Ovary (tissue), 7 donors: ENCODE measurements at regions not wholly inside any gene's neighbourhood (a gene's known extent, or its start where the extent isn't known, plus 50 kb on each side); places are given as distances from the start of the nearest gene placed in this dataset.

ENCODE experiments used
- DNase-seq, 5 donors: peaks; one replicate each; pipeline ENCODE4 v3.0.0-alpha.2; 2019 to 2020
- H3K27ac ChIP-seq, 2 donors: fragments of 200-600 bp; one replicate each; pipeline versions ENCODE4 v1.5.1 to v1.8.0; 2019 to 2022
- H3K27me3 ChIP-seq: fragments of 200-600 bp; one replicate; pipeline ENCODE4 v1.8.0; 2022
- H3K36me3 ChIP-seq: fragments of 200-600 bp; sonication (generic); one replicate; pipeline ENCODE4 v1.5.1; 2019
- H3K4me1 ChIP-seq: one replicate; pipeline ENCODE4 v1.8.1; 2013; ENCODE audit warnings: mild to moderate bottlenecking, moderate library complexity; ENCODE audit not compliant: insufficient read depth
- H3K4me3 ChIP-seq: fragments of 200-600 bp; sonication (generic); one replicate; pipeline ENCODE4 v1.5.1; 2017
- H3K9me3 ChIP-seq, 2 donors: fragments of 200-600 bp in 1 of 2; sonication (generic) in 1 of 2; one replicate each; pipeline versions ENCODE4 v1.5.1 to v1.8.1; 2013 to 2019; ENCODE audit warnings: mild to moderate bottlenecking in 1 of 2, moderate library complexity in 1 of 2
- EP300 ChIP-seq: sonication (generic); formaldehyde crosslinking; IDR thresholded peaks from one replicate; pipeline ENCODE4 v1.6.1; 2017; ENCODE audit warnings: antibody characterized with exemption
- POLR2A ChIP-seq: fragments of 450-650 bp; IDR thresholded peaks from one replicate; pipeline ENCODE4 v1.6.1; 2017; ENCODE audit warnings: antibody characterized with exemption, mild to moderate bottlenecking, moderate library complexity
- WGBS, 3 donors: extraction: QIAGEN DNeasy Blood & Tissue Kit in 1 of 3; methylation state at CpG; one replicate each; pipeline versions ENCODE4 v1.1.5 to v1.1.7; 2013 to 2017; 5-methylcytosine and 5-hydroxymethylcytosine counted together
- intact Hi-C, 4 donors: fragments of 100-400 bp; cut with DNase I; formaldehyde crosslinking; loops; one replicate each; pipeline versions ENCODE4 v1.11.0 to v1.15.1; 2022 to 2023
- TF ChIP-seq, protein P1 (sequence below), 3 donors: fragments of 450-650 bp in 2 of 3; fragments of 200-600 bp in 1 of 3; IDR thresholded peaks; one replicate each; pipeline versions ENCODE4 v1.5.1 to v1.8.0; 2016 to 2022; ENCODE audit warnings: antibody characterized with exemption in 3 of 3, mild to moderate bottlenecking in 1 of 3
- donor health status: DM: no; HTN: no; CAD: no; lungs with moderate emphysema.
- donor health status: DM: no; HTN: no; CAD: no.
- donor health status: Bipolar disorder and iron deficiency.
- donor health status: DM: no; HTN: no; CAD: no.
- donor health status: DM: yes; HTN: yes; CAD: no.

DNA sequence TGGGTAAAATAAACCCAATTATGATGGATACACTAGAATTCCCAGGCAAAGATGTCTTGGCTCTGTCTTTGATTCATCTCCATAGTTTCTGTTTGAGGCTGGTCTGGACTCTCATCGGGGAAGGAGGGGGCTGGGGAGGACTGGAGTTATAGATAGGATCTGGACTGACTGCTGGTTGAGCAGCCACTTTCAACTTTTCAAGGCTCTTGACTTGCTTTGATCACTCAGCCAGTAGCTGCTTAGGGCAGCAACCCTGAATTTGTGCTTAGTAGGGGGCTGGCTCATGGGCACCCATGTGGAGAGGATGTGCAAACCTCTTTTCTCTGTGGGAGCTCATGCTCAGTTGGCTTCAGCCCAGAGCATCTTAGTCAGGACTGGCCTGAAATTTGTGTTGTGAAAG lies 114.0 kb upstream of the NEDD9 start:
- 83 to 89% (median 88%) methylated on average over 1 of the region's 1 CpG for WGBS, 3 donors
- Histone ChIP-seq H3K4me3 (no peak overlapping the region), H3K27ac (no peak overlapping the region), H3K36me3 (no peaks in the 10 kb centered on the region), H3K9me3 (no peaks in the 10 kb centered on the region), H3K4me1 (peaks cover 1% of the 10 kb centered on the region), H3K27me3 (no peaks in the 10 kb centered on the region)
- TF ChIP-seq POLR2A (no peak), EP300 (no peak)
- TF ChIP-seq, protein P1, sequence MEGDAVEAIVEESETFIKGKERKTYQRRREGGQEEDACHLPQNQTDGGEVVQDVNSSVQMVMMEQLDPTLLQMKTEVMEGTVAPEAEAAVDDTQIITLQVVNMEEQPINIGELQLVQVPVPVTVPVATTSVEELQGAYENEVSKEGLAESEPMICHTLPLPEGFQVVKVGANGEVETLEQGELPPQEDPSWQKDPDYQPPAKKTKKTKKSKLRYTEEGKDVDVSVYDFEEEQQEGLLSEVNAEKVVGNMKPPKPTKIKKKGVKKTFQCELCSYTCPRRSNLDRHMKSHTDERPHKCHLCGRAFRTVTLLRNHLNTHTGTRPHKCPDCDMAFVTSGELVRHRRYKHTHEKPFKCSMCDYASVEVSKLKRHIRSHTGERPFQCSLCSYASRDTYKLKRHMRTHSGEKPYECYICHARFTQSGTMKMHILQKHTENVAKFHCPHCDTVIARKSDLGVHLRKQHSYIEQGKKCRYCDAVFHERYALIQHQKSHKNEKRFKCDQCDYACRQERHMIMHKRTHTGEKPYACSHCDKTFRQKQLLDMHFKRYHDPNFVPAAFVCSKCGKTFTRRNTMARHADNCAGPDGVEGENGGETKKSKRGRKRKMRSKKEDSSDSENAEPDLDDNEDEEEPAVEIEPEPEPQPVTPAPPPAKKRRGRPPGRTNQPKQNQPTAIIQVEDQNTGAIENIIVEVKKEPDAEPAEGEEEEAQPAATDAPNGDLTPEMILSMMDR (IDR thresholded peaks at IDR 0.05): no peak
- no peak for DNase-seq
- intact Hi-C loops: no loop called here

DNA sequence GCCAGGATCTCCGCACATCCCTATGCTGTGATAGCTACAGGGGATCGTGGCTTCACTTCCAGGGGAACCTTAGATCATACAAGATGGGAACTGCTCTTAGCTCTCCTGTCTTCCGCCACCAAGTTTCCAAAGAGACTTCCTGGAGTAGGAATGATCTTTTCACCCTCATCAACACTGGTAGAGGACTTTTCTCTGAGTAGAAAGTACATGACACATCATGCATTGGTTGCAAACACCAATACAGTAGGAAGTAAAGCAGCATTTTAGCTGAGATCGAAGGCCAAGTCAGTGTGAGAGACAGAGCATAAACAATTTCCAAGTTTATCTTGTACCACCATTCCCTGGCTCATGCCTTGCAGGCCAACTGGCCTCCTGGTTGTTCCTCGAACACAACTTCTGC lies 113.1 kb upstream of the NEDD9 start:
- intact Hi-C loops: no loop called here
- no peak overlapping the region for H3K27ac ChIP-seq
- 88 to 96% (median 95%) methylated on average over 5 of the region's 5 CpGs for WGBS, 3 donors
- no peaks in the 10 kb centered on the region for H3K27me3 ChIP-seq
- no peak overlapping the region for H3K4me3 ChIP-seq
- no peak for TF ChIP-seq EP300
- no peak for TF ChIP-seq POLR2A
- TF ChIP-seq, protein P1 (IDR thresholded peaks at IDR 0.05): no peak
- no peaks in the 10 kb centered on the region for H3K36me3 ChIP-seq
- no peak for DNase-seq
- no peaks in the 10 kb centered on the region for H3K9me3 ChIP-seq
- peaks cover 1% of the 10 kb centered on the region for H3K4me1 ChIP-seq

DNA sequence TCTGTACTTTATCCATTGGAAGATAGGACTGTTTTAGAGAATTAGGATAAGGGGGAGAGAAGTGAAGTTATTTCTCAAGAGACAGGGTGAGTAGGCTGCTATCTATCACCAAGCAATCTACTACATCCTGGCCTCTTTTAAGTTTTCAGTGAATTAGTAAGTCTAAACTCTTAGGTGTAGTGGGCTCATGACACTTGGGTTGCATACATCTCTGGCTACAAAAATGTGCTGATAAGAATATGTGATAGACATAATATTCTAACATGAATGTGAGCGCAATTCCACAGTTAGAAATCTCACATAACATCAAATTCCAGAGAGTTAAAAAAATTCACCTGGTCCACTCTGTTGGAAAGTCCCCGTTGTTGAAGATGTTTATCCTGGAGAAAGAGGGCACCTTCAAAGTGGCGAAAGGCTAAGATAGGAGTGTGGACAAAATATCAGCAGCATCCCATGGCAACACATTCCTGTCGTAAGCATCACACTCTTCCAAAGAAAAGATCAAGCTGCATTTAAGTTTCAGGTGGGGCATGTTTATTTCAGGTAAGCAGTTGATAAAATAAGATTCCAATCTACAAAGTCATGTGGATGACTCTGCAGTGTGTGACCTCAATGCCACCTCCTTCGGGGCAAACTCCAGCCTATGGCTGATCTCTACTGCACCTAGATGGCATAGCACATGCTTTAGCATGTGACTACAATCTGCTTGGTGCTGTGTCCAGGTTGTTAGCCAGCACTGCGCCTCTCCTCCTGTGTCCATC lies 111.7 kb upstream of the NEDD9 start:
- H3K36me3 ChIP-seq: no peaks in the 10 kb centered on the region
- TF ChIP-seq, protein P1 (IDR thresholded peaks at IDR 0.05): no peak
- no peak for TF ChIP-seq POLR2A
- TF ChIP-seq EP300: no peak
- H3K4me3 ChIP-seq: no peak overlapping the region
- no peaks in the 10 kb centered on the region for H3K9me3 ChIP-seq
- intact Hi-C loops: no loop called here
- no peak overlapping the region for H3K27ac ChIP-seq
- WGBS, 3 donors: 88 to 96% (median 93%) methylated on average over 6 of the region's 6 CpGs
- DNase-seq: no peak
- peaks cover 1% of the 10 kb centered on the region for H3K4me1 ChIP-seq
- H3K27me3 ChIP-seq: no peaks in the 10 kb centered on the region

DNA sequence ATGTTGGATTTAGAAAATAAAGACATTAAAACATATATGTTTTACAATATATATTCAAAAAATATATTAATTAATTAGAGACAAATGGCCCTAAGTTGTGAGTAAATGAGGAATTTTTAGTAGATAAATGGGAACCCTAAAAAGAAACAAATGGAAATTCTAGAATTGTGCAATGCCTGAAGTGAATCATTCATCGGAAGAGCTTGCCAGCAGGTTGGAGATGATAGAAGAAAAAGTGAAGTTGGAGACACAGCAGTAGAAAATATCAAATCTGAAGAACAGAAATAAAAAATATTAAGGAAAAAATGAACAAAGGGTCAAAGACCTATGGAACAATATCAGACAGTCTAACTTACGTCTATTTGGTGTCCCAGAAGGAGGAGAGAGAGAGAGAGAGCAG lies 109.4 kb upstream of the NEDD9 start:
- intact Hi-C loops: no loop called here

More for the DNA sequence above, 109.4 kb upstream of the NEDD9 start:
- H3K27me3 ChIP-seq: no peaks in the 10 kb centered on the region
- no peak overlapping the region for H3K4me3 ChIP-seq
- no peaks in the 10 kb centered on the region for H3K36me3 ChIP-seq
- DNase-seq: no peak
- TF ChIP-seq, protein P1 (IDR thresholded peaks at IDR 0.05): no peak
- TF ChIP-seq EP300 (no peak), POLR2A (no peak)
- H3K27ac ChIP-seq: no peak overlapping the region
- H3K9me3 ChIP-seq: no peaks in the 10 kb centered on the region
- peaks cover 1% of the 10 kb centered on the region for H3K4me1 ChIP-seq
- 37 to 66% (median 49%) methylated on average over 2 of the region's 2 CpGs for WGBS, 3 donors
